ENCODE measurements at regions not wholly inside any gene's neighbourhood (a gene's known extent, or its start where the extent isn't known, plus 50 kb on each side); places are given as distances from the start of the nearest gene placed in this dataset.
"Not testable (repeated sequence)": the region's sequence is repeated elsewhere in the genome, so short reads cannot be mapped to it uniquely, and the experiment has no call there.

GRCh38 chr3:177336873-177337450 lies 139.7 kb upstream of the TBL1XR1 start:
- in situ Hi-C loops (cut with HindIII; ENCODE audit: low sequenced_read_pairs), result no loop called here

GRCh38 chr3:177337541-177338331 lies 140.5 kb upstream of the TBL1XR1 start:
- in situ Hi-C loops (cut with HindIII; ENCODE audit: low sequenced_read_pairs), result no loop called here

- in situ Hi-C loops (cut with HindIII; ENCODE audit: low sequenced_read_pairs), result no loop called here
Observed at GRCh38 chr3:177338697-177339219, 141.5 kb upstream of the TBL1XR1 start.

- in situ Hi-C loops (cut with HindIII; ENCODE audit: low sequenced_read_pairs), result not testable (repeated sequence)
Observed at GRCh38 chr3:177339220-177339703, 142.0 kb upstream of the TBL1XR1 start.

GRCh38 chr3:177340243-177340830 lies 143.1 kb upstream of the TBL1XR1 start:
- in situ Hi-C loops (cut with HindIII; ENCODE audit: low sequenced_read_pairs), result no loop called here

- in situ Hi-C loops (cut with HindIII; ENCODE audit: low sequenced_read_pairs), result no loop called here
Observed at GRCh38 chr3:177341736-177342419, 144.6 kb upstream of the TBL1XR1 start.

- in situ Hi-C loops (cut with HindIII; ENCODE audit: low sequenced_read_pairs), result no loop called here
Observed at GRCh38 chr3:177343122-177343625, 145.9 kb upstream of the TBL1XR1 start.

- in situ Hi-C loops (cut with HindIII; ENCODE audit: low sequenced_read_pairs), result no loop called here
Observed at GRCh38 chr3:177345049-177345972, 148.0 kb upstream of the TBL1XR1 start.

GRCh38 chr3:177345973-177346503 lies 148.8 kb upstream of the TBL1XR1 start:
- in situ Hi-C loops (cut with HindIII; ENCODE audit: low sequenced_read_pairs), result no loop called here

GRCh38 chr3:177346878-177347277 lies 149.6 kb upstream of the TBL1XR1 start:
- in situ Hi-C loops (cut with HindIII; ENCODE audit: low sequenced_read_pairs), result no loop called here

GRCh38 chr3:177347611-177348010 lies 150.3 kb upstream of the TBL1XR1 start:
- in situ Hi-C loops (cut with HindIII; ENCODE audit: low sequenced_read_pairs), result no loop called here

GRCh38 chr3:177348974-177349373 lies 151.7 kb upstream of the TBL1XR1 start:
- in situ Hi-C loops (cut with HindIII; ENCODE audit: low sequenced_read_pairs), result no loop called here

GRCh38 chr3:177349384-177349783 lies 152.1 kb upstream of the TBL1XR1 start:
- in situ Hi-C loops (cut with HindIII; ENCODE audit: low sequenced_read_pairs), result no loop called here

GRCh38 chr3:177350121-177350520 lies 152.8 kb upstream of the TBL1XR1 start:
- in situ Hi-C loops (cut with HindIII; ENCODE audit: low sequenced_read_pairs), result no loop called here

GRCh38 chr3:177351206-177351605 lies 153.9 kb upstream of the TBL1XR1 start:
- in situ Hi-C loops (cut with HindIII; ENCODE audit: low sequenced_read_pairs), result no loop called here

GRCh38 chr3:177351757-177352158 lies 154.5 kb upstream of the TBL1XR1 start:
- in situ Hi-C loops (cut with HindIII; ENCODE audit: low sequenced_read_pairs), result no loop called here

- in situ Hi-C loops (cut with HindIII; ENCODE audit: low sequenced_read_pairs), result no loop called here
Observed at GRCh38 chr3:177352424-177352823, 155.1 kb upstream of the TBL1XR1 start.

GRCh38 chr3:177353140-177353539 lies 155.9 kb upstream of the TBL1XR1 start:
- in situ Hi-C loops (cut with HindIII; ENCODE audit: low sequenced_read_pairs), result no loop called here

- in situ Hi-C loops (cut with HindIII; ENCODE audit: low sequenced_read_pairs), result not testable (repeated sequence)
Observed at GRCh38 chr3:177353879-177354278, 156.6 kb upstream of the TBL1XR1 start.

- in situ Hi-C loops (cut with HindIII; ENCODE audit: low sequenced_read_pairs), result no loop called here
Observed at GRCh38 chr3:177354466-177354865, 157.2 kb upstream of the TBL1XR1 start.

All from DLD1 (cell line).